GM11168 (cell line): ENCODE measurements at regions not wholly inside any gene's neighbourhood (a gene's known extent, or its start where the extent isn't known, plus 50 kb on each side); places are given as distances from the start of the nearest gene placed in this dataset.
"Not testable (repeated sequence)": the region's sequence is repeated elsewhere in the genome, so short reads cannot be mapped to it uniquely, and the experiment has no call there.

ENCODE experiments used
- in situ Hi-C: fragments of 300-500 bp; cut with MboI; formaldehyde crosslinking; loops from one replicate; pipeline ENCODE4 v1.12.0; 2022; ENCODE audit warnings: low sequenced_read_pairs; ENCODE audit not compliant: unreplicated experiment

DNA sequence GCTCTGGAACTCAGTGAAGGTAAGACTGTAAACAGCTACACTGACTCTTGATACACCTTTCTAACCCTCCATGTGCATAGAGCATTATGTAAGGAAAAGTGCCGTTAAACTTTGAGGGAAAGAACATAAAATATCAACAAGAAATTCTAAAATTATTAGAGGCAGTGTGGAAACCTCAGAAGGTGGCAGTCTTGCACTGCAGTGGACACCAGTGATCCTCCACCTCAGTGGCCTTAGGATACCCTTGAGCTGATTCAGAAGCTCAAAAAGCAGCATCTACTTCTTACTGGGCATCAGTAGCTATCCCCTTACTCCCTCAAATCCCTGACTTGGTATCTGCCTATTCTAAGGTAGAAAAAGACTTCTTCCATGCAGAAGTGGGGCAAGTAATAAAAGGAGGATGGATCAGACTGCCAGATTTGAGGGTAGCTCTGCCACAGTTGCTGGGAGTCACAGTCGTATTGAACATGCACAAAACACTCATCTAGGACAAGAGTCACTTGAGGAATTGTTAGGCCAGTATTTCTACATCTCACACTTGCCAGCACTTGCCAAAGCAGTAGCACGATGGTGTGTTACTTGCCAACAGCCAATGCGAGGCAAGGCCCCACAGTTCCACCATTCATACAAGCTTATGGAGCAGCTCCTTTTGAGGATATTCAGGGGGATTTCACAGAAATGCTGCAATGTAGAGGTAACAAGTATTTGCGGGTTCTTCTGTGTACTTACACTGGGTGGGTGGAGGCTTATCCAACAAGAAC is 529.4 kb upstream of the TSPY4 start:
- in situ Hi-C loops = no loop called here

GRCh38 chrY:8808611-8809010 is 528.7 kb upstream of the TSPY4 start:
- in situ Hi-C loops = no loop called here

DNA sequence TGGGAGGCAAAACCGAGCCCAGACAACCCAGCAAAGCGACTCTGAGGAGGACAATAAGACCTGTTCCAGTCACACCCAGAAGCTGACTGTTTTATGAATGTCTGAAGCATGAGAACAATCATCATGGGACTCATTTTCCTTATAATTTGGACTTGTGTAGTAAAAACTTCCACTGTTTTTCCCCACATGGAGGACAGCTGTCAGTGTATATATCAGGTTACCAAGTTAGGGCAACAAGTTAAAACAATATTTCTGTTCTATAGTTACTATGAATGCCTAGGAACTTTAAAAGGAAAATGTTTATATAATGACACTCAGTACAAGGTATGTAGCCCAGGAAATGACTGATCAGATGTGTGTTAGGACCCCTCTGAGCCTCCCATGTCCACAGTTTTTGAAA is 528.2 kb upstream of the TSPY4 start:
- in situ Hi-C loops = no loop called here

- in situ Hi-C loops = no loop called here
Observed at GRCh38 chrY:8814143-8814542, 523.1 kb upstream of the TSPY4 start.

- in situ Hi-C loops = no loop called here
Observed at GRCh38 chrY:8815616-8816015, 521.6 kb upstream of the TSPY4 start.

- in situ Hi-C loops = no loop called here
Observed at GRCh38 chrY:8820032-8820431, 517.2 kb upstream of the TSPY4 start.

- in situ Hi-C loops = no loop called here
Observed at GRCh38 chrY:8821106-8821505, 516.2 kb upstream of the TSPY4 start.

DNA sequence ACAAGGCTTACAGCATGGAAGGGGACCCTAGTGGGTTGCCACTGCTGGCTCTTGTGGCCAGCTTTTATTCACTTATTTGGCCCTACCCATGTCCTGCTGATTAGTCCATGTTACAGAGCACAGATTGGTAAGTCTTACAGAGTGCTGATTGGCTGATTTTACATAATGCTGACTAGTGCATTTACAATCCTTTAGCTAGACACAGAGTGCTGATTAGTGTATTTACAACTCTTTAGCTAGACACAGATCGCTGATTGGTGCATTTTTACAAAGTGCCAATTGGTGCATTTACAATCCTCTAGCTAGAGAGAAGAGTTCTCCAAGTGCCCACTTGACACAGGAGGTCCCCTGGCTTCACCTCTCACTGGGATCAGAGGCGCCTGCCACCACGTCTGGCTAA is 485.0 kb upstream of the TSPY4 start:
- in situ Hi-C loops = loop anchor here (10.0 kb wide), 1 partner anchor 407 kb away; no protein-coding TSS in a partner anchor

DNA sequence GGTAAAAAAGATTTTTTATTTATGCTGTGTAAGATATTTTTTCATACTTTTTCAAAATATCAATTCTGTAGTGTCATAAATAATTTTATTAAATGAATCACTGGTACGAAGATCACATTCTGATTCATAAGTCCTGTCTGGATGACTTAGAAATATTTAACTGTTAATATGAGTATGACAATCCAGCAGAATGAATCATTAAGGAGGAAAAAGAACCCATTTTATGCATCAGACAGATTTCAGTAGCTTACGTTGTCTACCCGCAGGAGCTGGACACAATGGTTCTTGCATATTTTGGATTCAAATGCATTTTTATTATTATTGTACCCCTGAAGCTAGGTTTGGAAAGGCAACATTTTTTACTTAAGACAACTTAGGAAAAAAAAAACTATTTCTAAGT is 448.9 kb upstream of the TSPY4 start:
- in situ Hi-C loops = no loop called here

- in situ Hi-C loops = no loop called here
Observed at GRCh38 chrY:8897876-8898275, 439.4 kb upstream of the TSPY4 start.

- in situ Hi-C loops = no loop called here
Observed at GRCh38 chrY:8905141-8905540, 432.1 kb upstream of the TSPY4 start.

- in situ Hi-C loops = not testable (repeated sequence)
Observed at GRCh38 chrY:8922576-8922975, 414.7 kb upstream of the TSPY4 start.
